Endothelial cell of umbilical vein (primary cell): ENCODE measurements at regions not wholly inside any gene's neighbourhood (a gene's known extent, or its start where the extent isn't known, plus 50 kb on each side); places are given as distances from the start of the nearest gene placed in this dataset.

Experiments
- CTCF ChIP-seq, 2 donors: IDR thresholded peaks; 1 replicate in 1 of 2; 2 replicates in 1 of 2; pipeline ENCODE4 v1.5.1; 2011; ENCODE audit warnings: low read length in 2 of 2, mild to moderate bottlenecking in 2 of 2, moderate library complexity in 2 of 2, control low read depth in 1 of 2, inconsistent platforms in 1 of 2, low read depth in 1 of 2; ENCODE audit not compliant: insufficient read depth in 1 of 2; ENCODE audit errors: extremely low read depth in 1 of 2
- EZH2 ChIP-seq: IDR thresholded peaks from 2 replicates; pipeline ENCODE4 v1.6.1; 2012; ENCODE audit warnings: borderline replicate concordance, low read depth, mild to moderate bottlenecking, moderate library complexity, low read length, inconsistent platforms; ENCODE audit not compliant: severe bottlenecking
- FOS ChIP-seq: IDR thresholded peaks from 2 replicates; pipeline ENCODE4 v1.6.1; 2011; ENCODE audit warnings: mild to moderate bottlenecking, low read length, moderate library complexity, borderline replicate concordance; ENCODE audit not compliant: insufficient read depth
- GATA2 ChIP-seq: IDR thresholded peaks from 2 replicates; pipeline ENCODE4 v1.7.0; 2011; ENCODE audit warnings: low read depth, mild to moderate bottlenecking, moderate library complexity, mixed read lengths, low read length; ENCODE audit not compliant: insufficient read length, insufficient read depth
- JUN ChIP-seq: IDR thresholded peaks from 2 replicates; pipeline ENCODE4 v1.6.1; 2011; ENCODE audit warnings: borderline replicate concordance, low read depth; ENCODE audit not compliant: insufficient read length, insufficient read depth
- MAX ChIP-seq: IDR thresholded peaks from 2 replicates; pipeline ENCODE4 v1.6.1; 2011; ENCODE audit not compliant: insufficient read depth, insufficient read length
- MYC ChIP-seq: IDR thresholded peaks from one replicate; pipeline ENCODE4 v1.6.1; 2011; ENCODE audit warnings: mild to moderate bottlenecking, low read depth, low read length
- POLR2A ChIP-seq: IDR thresholded peaks from 2 replicates; pipeline ENCODE4 v1.6.1; 2012; ENCODE audit warnings: low read depth, mild to moderate bottlenecking, control low read depth, low read length
- POLR2AphosphoS5 ChIP-seq: IDR thresholded peaks from 2 replicates; pipeline ENCODE4 v1.6.1; 2012; ENCODE audit warnings: low read depth, mild to moderate bottlenecking, control low read depth, low read length, moderate library complexity; ENCODE audit not compliant: insufficient read depth

GRCh38 chr7:28312948-28313347 lies 99.4 kb upstream of the CREB5 start:
- TF ChIP-seq POLR2A (no peak), EZH2 (no peak), CTCF (IDR thresholded peaks at IDR 0.05; ENCODE audit: extremely low read depth in 1 of 2, insufficient read depth in 1 of 2, low read depth in 1 of 2, low read length in 2 of 2) (no peak), MYC (no peak), FOS (no peak), POLR2AphosphoS5 (no peak), MAX (no peak), JUN (no peak), GATA2 (no peak)
